ENCODE measurements at regions not wholly inside any gene's neighbourhood (a gene's known extent, or its start where the extent isn't known, plus 50 kb on each side); places are given as distances from the start of the nearest gene placed in this dataset.

- TF ChIP-seq CTCF (conservative IDR thresholded peaks at IDR 0.05 in 1 of 2, IDR thresholded peaks at IDR 0.05 in 1 of 2; ENCODE audit: low read depth in 1 of 2, low read length in 2 of 2) (no peak), EZH2 (IDR thresholded peaks at IDR 0.05; ENCODE audit: low read length, missing control alignments) (no peak)
These were observed 185.2 kb upstream of the TSC22D2 start for GRCh38 chr3:150222691-150223489.

Measured in fibroblast of lung (primary cell).